ENCODE measurements at regions not wholly inside any gene's neighbourhood (a gene's known extent, or its start where the extent isn't known, plus 50 kb on each side); places are given as distances from the start of the nearest gene placed in this dataset.

DNA sequence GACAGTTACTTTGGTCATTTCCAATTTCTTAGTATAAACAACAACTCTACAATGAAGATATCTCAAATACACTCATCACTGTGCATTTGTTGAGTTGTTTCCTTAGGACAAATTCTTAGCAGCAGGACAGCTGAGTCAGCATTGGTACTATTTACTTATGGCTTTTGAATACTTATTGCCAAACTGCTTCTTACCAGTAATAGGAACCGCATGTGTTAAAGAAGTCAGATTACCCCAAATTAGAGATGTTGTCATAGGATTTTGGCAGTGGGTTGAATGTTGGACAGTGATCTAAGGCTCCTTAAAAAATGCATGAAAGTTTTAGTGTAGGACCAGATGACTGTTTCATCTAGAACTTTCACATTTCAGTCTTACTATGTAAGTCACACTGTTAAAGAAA lies 280.1 kb upstream of the DMRT1 start:
- Histone ChIP-seq H2AK5ac (ENCODE audit: low read depth, low read length) (no peak overlapping the region), H3K36me3 (ENCODE audit: control insufficient read depth, insufficient read depth, low read length) (no peaks in the 10 kb centered on the region), H3K4me1 (ENCODE audit: control insufficient read depth, insufficient read depth, low read length) (no peaks in the 10 kb centered on the region), H3K23ac (ENCODE audit: low read depth, low read length) (no peak overlapping the region), H2AFZ (replicated peaks; ENCODE audit: low read length, poor library complexity) (no peak overlapping the region), H3K18ac (ENCODE audit: low read depth, low read length) (no peak overlapping the region), H2AK9ac (replicated peaks; ENCODE audit: low read depth, low read length, poor library complexity) (no peak overlapping the region), H3K9ac (ENCODE audit: low read depth, low read length) (no peak overlapping the region), H4K91ac (ENCODE audit: insufficient read depth, low read depth, low read length) (no peak overlapping the region), H2BK120ac (ENCODE audit: low read depth, low read length) (no peak overlapping the region), H2BK5ac (ENCODE audit: low read depth, low read length, poor library complexity, severe bottlenecking) (no peak overlapping the region), H3K4me3 (ENCODE audit: insufficient read depth, low read depth, low read length) (no peak overlapping the region), H3K56ac (ENCODE audit: extremely low read depth, insufficient read depth, low read length) (no peak overlapping the region), H4K5ac (ENCODE audit: low read depth, low read length) (no peak overlapping the region), H3K4ac (ENCODE audit: low read depth, low read length) (no peak overlapping the region), H3K9me1 (ENCODE audit: insufficient read depth, low read length) (no peaks in the 10 kb centered on the region), H3K27me3 (ENCODE audit: control insufficient read depth, insufficient read depth, low read length) (no peaks in the 10 kb centered on the region; the same call in 1 of the 2 replicates), H2BK15ac (ENCODE audit: low read depth, low read length) (no peak overlapping the region), H3K4me2 (ENCODE audit: low read depth, low read length) (no peak overlapping the region), H4K8ac (ENCODE audit: low read depth in 2 of 2, low read length in 2 of 2) (no peak overlapping the region), H2BK20ac (ENCODE audit: low read depth, low read length) (no peak overlapping the region), H3K14ac (replicated peaks; ENCODE audit: low read depth, low read length) (no peak overlapping the region), H3K27ac (ENCODE audit: insufficient read depth, low read length) (no peak overlapping the region), H3K9me3 (ENCODE audit: control insufficient read depth, insufficient read depth, low read length) (no peaks in the 10 kb centered on the region), H3K79me1 (ENCODE audit: low read depth in 1 of 2, low read length in 2 of 2) (no peaks in the 10 kb centered on the region), H4K20me1 (ENCODE audit: insufficient read depth, low read length) (no peaks in the 10 kb centered on the region)
- ATAC-seq (ENCODE audit: low read depth) (no peak), DNase-seq (no peak)
- POLR2A ChIA-PET (ENCODE audit: unreplicated experiment) = no interaction called here
- BruUV-seq (replicated peaks) = no TSS peak
- CTCF ChIA-PET = no interaction called here
- intact Hi-C loops (cut with micrococcal nuclease) (no loop called here), in situ Hi-C loops (cut with MboI; ENCODE audit: low sequenced_read_pairs) (no loop called here), dilution Hi-C loops (cut with HindIII; ENCODE audit: low sequenced_read_pairs, unreplicated experiment) (no loop called here)
- TF ChIP-seq CTCF (conservative IDR thresholded peaks at IDR 0.05; ENCODE audit: low read depth, low read length) (no peak), MAFK (IDR thresholded peaks at IDR 0.05; ENCODE audit: low read depth, low read length) (peak; percentile 89)
- WGBS, 2 experiments (ENCODE audit: extremely low coverage in 2 of 2, insufficient read length in 1 of 2) = no CpG with 5 or more reads among the region's 1 CpG

All from IMR-90 (cell line).